ENCODE measurements at regions not wholly inside any gene's neighbourhood (a gene's known extent, or its start where the extent isn't known, plus 50 kb on each side); places are given as distances from the start of the nearest gene placed in this dataset.
A peak's percentile ranks its signal among the peaks of the same experiment; 100 is the strongest.

GRCh38 chr14:104505085-104506074, 74.2 kb upstream of the C14orf180 start:
- no peak for DNase-seq

GRCh38 chr14:104506461-104507253, 72.9 kb upstream of the C14orf180 start:
- no peak for DNase-seq

- no peak for DNase-seq
These were observed 72.1 kb upstream of the C14orf180 start for GRCh38 chr14:104507443-104507842.

GRCh38 chr14:104509673-104510072, 69.9 kb upstream of the C14orf180 start:
- DNase-seq, result peak in 1 of 2 experiments; percentile 48

- DNase-seq, result peak in 1 of 2 experiments; percentile 86
These were observed 69.3 kb upstream of the C14orf180 start for GRCh38 chr14:104510216-104510615.

GRCh38 chr14:104510794-104511611, 68.6 kb upstream of the C14orf180 start:
- peak; percentile 97 to 100 for DNase-seq

GRCh38 chr14:104512061-104512460, 67.5 kb upstream of the C14orf180 start:
- DNase-seq, result no peak

GRCh38 chr14:104512771-104513640, 66.6 kb upstream of the C14orf180 start:
- peak; percentile 95 to 98 for DNase-seq

- peak; percentile 78 to 79 for DNase-seq
These were observed 65.9 kb upstream of the C14orf180 start for GRCh38 chr14:104513641-104514046.

GRCh38 chr14:104514156-104514848, 65.3 kb upstream of the C14orf180 start:
- DNase-seq, result peak; percentile 96 to 100

GRCh38 chr14:104515059-104515810, 64.3 kb upstream of the C14orf180 start:
- DNase-seq, result no peak

GRCh38 chr14:104515811-104516780, 63.5 kb upstream of the C14orf180 start:
- no peak for DNase-seq

GRCh38 chr14:104516906-104517305, 62.7 kb upstream of the C14orf180 start:
- peak; percentile 37 to 52 for DNase-seq

- DNase-seq, result no peak
These were observed 62.1 kb upstream of the C14orf180 start for GRCh38 chr14:104517426-104517825.

- DNase-seq, result no peak
These were observed 61.7 kb upstream of the C14orf180 start for GRCh38 chr14:104517867-104518266.

- DNase-seq, result no peak
These were observed 60.8 kb upstream of the C14orf180 start for GRCh38 chr14:104518659-104519350.

GRCh38 chr14:104519721-104520120, 59.8 kb upstream of the C14orf180 start:
- DNase-seq, result no peak
